ENCODE measurements at regions not wholly inside any gene's neighbourhood (a gene's known extent, or its start where the extent isn't known, plus 50 kb on each side); places are given as distances from the start of the nearest gene placed in this dataset.

DNA sequence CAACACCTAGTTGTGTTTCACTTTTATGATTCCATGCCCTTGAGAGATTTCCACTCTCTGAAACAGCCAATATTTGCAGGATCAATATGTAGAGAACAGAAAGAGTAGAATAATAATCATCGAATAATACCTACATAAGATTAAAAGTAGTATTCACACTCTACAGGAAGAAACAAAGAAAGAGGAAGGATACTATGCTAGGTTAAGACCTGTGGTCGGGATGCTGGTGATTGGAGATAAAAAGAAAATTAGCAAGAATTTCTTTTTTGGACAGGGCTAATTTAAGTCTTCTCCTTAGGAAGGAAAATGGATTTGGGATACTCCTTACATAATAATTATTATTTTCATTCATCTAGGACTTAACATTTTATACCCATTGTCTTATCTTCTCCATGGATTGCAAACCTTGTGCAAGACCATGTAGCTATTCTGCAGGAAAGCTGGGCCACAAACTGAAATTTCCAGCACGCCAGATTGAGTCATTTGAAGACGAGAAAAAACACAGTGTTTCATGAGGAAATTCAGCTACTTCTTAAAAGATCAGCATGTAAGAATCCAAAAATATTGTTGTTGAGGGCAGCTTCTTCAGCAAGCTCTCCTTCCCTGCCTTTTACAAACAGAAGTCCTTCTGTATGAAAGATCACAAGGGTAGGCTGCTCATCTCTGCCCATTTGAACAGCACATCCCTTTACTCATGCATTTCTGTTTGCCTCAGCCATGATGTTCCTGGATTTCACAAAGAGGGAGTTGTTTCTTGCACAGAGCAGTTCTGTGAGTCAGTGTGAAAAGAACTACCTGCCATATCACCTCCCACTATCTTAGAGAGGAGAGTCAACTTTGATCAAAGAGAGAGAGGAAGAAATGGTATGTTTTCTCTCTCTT is 90.7 kb downstream of the FAM76B start:
- no peaks in the 10 kb centered on the region for H3K9me3 ChIP-seq
- peaks cover 16 to 19% of the 10 kb centered on the region in 2 experiments for H3K4me1 ChIP-seq (ENCODE audit: control insufficient read depth in 1 of 2, insufficient read depth in 1 of 2, low read depth in 1 of 2, low read length in 1 of 2)
- H3K27me3 ChIP-seq = no peaks in the 10 kb centered on the region
- H3K4me3 ChIP-seq (ENCODE audit: low read depth in 1 of 2, low read length in 1 of 2) = no peak overlapping the region
- no peak overlapping the region for H3K27ac ChIP-seq
- no peaks in the 10 kb centered on the region for H3K36me3 ChIP-seq
- TF ChIP-seq, protein P1, sequence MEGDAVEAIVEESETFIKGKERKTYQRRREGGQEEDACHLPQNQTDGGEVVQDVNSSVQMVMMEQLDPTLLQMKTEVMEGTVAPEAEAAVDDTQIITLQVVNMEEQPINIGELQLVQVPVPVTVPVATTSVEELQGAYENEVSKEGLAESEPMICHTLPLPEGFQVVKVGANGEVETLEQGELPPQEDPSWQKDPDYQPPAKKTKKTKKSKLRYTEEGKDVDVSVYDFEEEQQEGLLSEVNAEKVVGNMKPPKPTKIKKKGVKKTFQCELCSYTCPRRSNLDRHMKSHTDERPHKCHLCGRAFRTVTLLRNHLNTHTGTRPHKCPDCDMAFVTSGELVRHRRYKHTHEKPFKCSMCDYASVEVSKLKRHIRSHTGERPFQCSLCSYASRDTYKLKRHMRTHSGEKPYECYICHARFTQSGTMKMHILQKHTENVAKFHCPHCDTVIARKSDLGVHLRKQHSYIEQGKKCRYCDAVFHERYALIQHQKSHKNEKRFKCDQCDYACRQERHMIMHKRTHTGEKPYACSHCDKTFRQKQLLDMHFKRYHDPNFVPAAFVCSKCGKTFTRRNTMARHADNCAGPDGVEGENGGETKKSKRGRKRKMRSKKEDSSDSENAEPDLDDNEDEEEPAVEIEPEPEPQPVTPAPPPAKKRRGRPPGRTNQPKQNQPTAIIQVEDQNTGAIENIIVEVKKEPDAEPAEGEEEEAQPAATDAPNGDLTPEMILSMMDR (IDR thresholded peaks at IDR 0.05) = no peak

DNA sequence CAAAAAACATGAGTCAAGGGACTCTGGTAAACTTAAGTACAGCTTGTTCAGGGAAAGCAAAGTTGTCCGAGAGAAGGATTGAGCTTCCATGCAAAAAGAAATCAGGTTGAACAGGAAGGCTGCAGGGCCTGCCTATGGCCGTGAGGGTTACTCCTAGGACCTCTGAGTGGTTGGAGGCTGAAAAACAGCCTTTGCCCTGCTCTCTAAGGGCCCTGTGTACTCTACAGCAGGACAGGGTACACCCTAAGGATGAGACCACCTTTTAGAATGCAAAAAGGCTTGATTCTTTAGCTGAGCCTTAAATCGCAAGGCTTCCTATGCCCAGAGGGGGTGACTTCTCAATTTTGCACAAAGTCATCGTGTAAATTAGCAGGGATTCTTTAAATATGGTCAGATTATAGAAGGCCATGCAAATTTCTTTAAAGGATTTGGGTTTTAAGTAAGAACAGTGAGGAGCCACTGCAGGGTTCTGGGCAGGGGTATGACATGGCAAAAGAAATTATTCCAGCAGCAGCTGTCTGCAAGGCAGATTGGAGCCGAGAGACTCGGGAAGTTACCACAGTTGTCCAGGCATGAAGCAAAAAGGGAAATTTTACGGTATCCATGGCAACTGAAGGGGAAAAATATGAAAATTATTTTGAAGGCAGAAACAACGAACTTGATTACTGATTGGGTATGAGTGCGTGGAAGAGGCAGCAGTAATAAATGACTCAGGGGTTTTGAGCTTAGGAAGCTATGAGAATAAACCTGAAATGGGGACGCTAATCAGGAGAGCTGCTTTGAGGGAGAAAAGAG is 91.8 kb downstream of the FAM76B start:
- H3K27me3 ChIP-seq = no peaks in the 10 kb centered on the region
- no peaks in the 10 kb centered on the region for H3K36me3 ChIP-seq
- no peak overlapping the region for H3K27ac ChIP-seq
- peaks cover 16 to 19% of the 10 kb centered on the region in 2 experiments for H3K4me1 ChIP-seq (ENCODE audit: control insufficient read depth in 1 of 2, insufficient read depth in 1 of 2, low read depth in 1 of 2, low read length in 1 of 2)
- H3K9me3 ChIP-seq = no peaks in the 10 kb centered on the region
- H3K4me3 ChIP-seq (ENCODE audit: low read depth in 1 of 2, low read length in 1 of 2) = no peak overlapping the region
- TF ChIP-seq, protein P1 (IDR thresholded peaks at IDR 0.05) = no peak

DNA sequence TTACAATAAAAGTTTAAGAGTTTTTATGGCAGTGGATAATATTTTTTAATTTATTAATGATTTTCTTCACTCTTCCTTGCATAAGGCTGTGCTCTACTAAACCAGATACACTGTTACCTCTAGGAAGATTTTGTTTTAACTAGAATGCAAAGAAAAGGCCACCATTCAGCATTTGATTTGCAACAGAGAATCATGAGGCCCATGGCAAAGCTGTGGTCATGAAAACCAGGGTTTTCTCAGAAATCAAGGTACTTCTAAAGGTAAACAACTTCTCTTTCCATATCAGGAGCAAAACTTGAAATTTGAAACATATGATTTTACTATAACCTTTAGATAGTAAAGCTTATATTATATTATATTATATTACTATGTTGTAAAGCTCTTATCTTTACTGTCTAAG is 94.4 kb downstream of the FAM76B start:
- H3K9me3 ChIP-seq = no peaks in the 10 kb centered on the region
- no peak overlapping the region for H3K27ac ChIP-seq
- H3K27me3 ChIP-seq = no peaks in the 10 kb centered on the region
- TF ChIP-seq, protein P1 (IDR thresholded peaks at IDR 0.05) = no peak
- no peaks in the 10 kb centered on the region for H3K36me3 ChIP-seq
- no peak overlapping the region for H3K4me3 ChIP-seq (ENCODE audit: low read depth in 1 of 2, low read length in 1 of 2)
- peaks cover 16 to 19% of the 10 kb centered on the region in 2 experiments for H3K4me1 ChIP-seq (ENCODE audit: control insufficient read depth in 1 of 2, insufficient read depth in 1 of 2, low read depth in 1 of 2, low read length in 1 of 2)

DNA sequence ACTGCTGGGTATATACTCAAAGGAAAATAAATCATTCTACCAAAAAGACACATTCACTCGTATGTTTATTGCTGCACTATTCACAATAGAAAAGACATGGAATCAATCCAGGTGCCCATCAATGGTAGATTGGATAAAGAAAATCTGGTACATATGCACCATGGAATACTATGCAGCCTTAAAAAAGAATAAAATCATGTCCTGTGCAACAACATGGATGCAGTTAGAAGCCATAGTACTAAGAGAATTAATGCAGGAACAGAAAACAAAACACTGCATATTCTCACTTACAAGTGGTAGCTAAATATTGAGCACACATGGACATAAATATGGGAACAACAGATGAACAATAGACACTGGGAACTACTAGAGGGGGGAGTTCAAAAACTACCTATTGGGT is 96.3 kb downstream of the FAM76B start:
- no peaks in the 10 kb centered on the region for H3K27me3 ChIP-seq
- no peak overlapping the region for H3K27ac ChIP-seq
- no peaks in the 10 kb centered on the region for H3K9me3 ChIP-seq
- H3K4me3 ChIP-seq (ENCODE audit: low read depth in 1 of 2, low read length in 1 of 2) = no peak overlapping the region
- no peaks in the 10 kb centered on the region for H3K36me3 ChIP-seq
- TF ChIP-seq, protein P1 (IDR thresholded peaks at IDR 0.05) = no peak
- H3K4me1 ChIP-seq (ENCODE audit: control insufficient read depth in 1 of 2, insufficient read depth in 1 of 2, low read depth in 1 of 2, low read length in 1 of 2) = peaks cover 4 to 8% of the 10 kb centered on the region in 2 experiments

DNA sequence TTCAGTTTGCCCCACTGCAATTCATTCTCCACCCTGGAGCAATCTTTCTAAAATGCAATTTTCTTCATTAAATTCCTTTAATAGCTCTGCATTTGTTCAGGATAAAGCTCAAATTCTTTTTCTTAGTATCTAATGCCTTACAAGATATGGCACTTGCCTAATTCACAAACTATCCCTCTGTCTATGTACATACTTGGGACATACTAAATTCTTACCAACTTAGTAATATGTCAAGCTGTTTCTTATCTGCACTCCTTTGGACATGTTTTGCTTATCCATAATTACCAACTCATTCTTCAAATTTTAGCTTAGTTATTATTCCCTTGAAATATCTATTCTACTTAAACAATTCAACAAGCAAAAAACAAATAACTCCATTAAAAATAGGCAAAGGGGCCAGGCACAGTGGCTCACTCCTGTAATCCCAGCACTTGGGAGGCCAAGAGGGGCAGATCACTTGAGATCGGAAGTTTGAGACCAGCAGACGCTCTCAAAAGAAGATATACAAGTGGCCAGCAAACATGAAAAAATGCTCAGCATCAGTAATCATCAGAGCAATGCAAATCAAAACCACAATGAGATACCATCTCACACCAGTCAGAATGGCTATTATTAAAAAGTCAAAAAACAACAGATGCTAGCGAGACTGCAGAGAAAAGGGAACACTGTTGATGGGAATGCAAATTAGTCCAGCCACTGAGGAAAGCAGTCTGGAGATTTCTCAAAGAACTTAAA is 96.9 kb downstream of the FAM76B start:
- Histone ChIP-seq H3K27ac (no peak overlapping the region), H3K27me3 (no peaks in the 10 kb centered on the region), H3K36me3 (no peaks in the 10 kb centered on the region), H3K4me3 (ENCODE audit: low read depth in 1 of 2, low read length in 1 of 2) (no peak overlapping the region), H3K4me1 (ENCODE audit: control insufficient read depth in 1 of 2, insufficient read depth in 1 of 2, low read depth in 1 of 2, low read length in 1 of 2) (peaks cover 0 to 2% of the 10 kb centered on the region in 2 experiments), H3K9me3 (no peaks in the 10 kb centered on the region)
- TF ChIP-seq, protein P1 (IDR thresholded peaks at IDR 0.05) = no peak
